ENCODE measurements at regions not wholly inside any gene's neighbourhood (a gene's known extent, or its start where the extent isn't known, plus 50 kb on each side); places are given as distances from the start of the nearest gene placed in this dataset.

- DNase-seq (ENCODE audit: low read depth), result no peak
Measured at GRCh38 chr4:138696058-138696457, 319.5 kb upstream of the NOCT start.

GRCh38 chr4:138693526-138693925 is 322.1 kb upstream of the NOCT start:
- no peak for DNase-seq (ENCODE audit: low read depth)

- DNase-seq (ENCODE audit: low read depth), result no peak
Measured at GRCh38 chr4:138692411-138692810, 323.2 kb upstream of the NOCT start.

GRCh38 chr4:138689593-138689992 is 326.0 kb upstream of the NOCT start:
- no peak for DNase-seq (ENCODE audit: low read depth)

DNA sequence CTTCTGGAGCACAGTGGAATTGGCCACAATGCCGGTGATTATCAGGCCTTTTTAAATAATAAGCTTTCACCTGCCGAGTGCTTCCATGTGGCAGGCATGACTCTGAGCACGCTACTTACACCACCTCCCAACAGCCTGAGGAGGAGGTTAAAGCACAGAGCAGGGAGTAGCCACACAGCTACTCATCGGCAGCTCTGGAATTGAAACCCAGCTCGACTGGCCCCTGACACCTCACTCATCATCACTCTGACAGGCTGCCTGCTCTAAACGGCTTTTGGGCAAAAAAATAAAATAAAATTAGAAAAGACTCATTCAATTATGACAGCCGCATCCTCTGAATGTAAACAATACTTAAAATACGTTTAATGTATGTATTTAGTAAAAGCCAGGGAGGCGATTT is 326.4 kb upstream of the NOCT start:
- DNase-seq (ENCODE audit: low read depth), result no peak

GRCh38 chr4:138688408-138689085 is 327.0 kb upstream of the NOCT start:
- DNase-seq (ENCODE audit: low read depth), result no peak

- DNase-seq (ENCODE audit: low read depth), result no peak
Measured at GRCh38 chr4:138686106-138686835, 329.3 kb upstream of the NOCT start.

DNA sequence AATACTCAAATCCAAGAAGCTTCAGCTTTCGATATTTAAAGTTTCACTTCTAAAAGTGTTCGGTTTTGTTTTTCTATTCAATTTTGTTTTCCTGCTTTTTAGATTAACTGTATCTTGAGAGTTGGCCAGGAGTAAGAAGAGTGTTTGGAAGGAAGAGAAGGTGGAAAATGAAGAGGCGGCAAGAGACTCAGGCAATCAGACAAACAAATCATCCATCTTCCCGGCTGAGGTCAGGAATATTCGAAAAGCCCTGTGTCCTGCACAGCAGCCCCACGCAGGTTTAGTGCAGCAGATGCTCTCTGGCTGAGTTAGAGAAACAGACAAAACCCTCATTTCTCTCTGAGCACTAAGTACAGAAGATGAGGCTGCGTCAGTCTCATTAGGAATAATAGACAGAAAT is 330.3 kb upstream of the NOCT start:
- no peak for DNase-seq (ENCODE audit: low read depth)

DNA sequence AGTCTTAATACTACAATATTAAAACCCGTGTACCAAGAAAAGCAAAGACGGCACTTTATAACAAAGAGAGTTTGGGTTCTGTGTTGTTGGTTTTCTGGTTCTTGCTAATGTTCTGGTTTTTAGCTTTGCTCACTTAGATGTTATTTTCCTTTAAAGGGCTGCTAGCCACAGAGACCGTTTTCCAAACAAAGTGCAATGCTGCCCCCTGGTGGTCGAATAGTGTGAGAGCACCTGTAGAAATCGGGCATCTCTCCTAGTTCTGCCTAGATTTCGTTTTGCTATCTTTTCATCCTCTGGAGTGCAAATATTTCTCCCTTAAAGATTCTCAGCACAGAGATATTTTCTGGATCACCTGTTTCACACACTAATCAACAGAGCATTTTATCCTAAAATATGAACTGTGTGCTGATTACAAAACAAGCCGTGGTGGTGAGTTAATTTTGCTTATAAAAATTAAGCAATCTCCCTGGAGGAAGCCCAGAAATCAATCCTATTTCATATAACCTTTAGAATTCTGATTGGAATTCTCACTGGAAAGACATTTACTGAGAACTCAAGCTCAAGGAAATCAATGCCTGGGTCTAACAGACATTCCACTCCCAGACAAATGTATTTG is 334.5 kb upstream of the NOCT start:
- peak; percentile 88 for DNase-seq (ENCODE audit: low read depth)

- no peak for DNase-seq (ENCODE audit: low read depth)
Measured at GRCh38 chr4:138680256-138680655, 335.3 kb upstream of the NOCT start.

DNA sequence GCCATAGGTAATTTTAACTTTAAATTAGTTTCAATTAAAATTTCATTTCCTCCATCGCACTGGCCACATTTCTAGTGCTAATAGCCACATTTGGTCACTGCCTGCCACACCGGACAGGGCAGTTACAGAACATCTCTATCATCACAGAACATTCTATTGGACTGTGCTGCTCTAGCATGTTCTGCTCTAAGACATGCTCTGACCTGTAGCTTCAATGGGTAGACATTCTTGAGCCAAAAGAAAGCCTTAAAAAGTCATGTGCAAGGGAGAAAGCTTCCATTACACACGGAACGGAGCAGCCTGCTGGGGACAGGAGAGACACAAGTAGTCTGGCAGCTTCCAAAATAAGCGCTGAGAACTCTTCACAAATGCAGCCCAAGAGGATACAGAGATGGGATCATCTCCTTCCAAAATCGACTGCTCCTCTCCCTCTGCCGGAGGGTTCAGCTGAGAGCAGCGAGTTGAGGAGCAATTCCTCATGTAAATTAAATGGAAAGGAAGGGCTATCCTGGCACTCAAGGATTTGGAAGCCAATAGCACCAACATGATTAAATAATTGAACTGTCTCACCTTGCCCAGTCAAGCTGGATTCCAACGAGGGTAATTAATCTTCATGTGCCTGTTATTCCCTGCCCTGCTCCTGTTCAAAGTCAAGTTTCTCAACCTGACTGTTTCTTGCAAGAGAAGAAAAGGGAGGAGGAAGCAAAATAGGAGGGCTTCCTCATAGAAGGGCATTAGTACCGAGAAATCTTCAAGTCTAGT is 336.4 kb upstream of the NOCT start:
- no peak for DNase-seq (ENCODE audit: low read depth)

- DNase-seq (ENCODE audit: low read depth), result peak; percentile 66
Measured at GRCh38 chr4:138677748-138678147, 337.8 kb upstream of the NOCT start.

- DNase-seq (ENCODE audit: low read depth), result no peak
Measured at GRCh38 chr4:138677212-138677611, 338.4 kb upstream of the NOCT start.

GRCh38 chr4:138675685-138676084 is 339.9 kb upstream of the NOCT start:
- DNase-seq (ENCODE audit: low read depth), result no peak

DNA sequence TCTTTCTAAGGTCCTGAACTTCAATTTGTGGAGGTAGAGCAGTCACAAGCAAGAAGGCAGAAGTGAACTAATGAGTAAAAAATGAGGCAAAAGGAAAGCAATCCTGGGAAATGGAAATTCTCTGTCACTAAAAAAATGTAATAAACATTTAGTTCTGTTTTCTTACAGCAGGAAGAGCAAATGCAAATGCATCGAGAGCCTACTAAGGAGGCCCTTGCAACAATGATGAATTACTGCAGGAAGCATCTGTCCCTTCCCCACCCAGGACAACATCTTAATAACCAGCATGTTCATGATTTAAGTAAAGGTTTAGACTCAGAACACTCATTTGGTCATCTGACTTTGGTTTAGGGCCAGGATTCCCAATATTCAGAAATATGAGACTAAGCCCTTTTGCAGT is 341.4 kb upstream of the NOCT start:
- DNase-seq (ENCODE audit: low read depth), result no peak

- DNase-seq (ENCODE audit: low read depth), result no peak
Measured at GRCh38 chr4:138673053-138673452, 342.5 kb upstream of the NOCT start.

DNA sequence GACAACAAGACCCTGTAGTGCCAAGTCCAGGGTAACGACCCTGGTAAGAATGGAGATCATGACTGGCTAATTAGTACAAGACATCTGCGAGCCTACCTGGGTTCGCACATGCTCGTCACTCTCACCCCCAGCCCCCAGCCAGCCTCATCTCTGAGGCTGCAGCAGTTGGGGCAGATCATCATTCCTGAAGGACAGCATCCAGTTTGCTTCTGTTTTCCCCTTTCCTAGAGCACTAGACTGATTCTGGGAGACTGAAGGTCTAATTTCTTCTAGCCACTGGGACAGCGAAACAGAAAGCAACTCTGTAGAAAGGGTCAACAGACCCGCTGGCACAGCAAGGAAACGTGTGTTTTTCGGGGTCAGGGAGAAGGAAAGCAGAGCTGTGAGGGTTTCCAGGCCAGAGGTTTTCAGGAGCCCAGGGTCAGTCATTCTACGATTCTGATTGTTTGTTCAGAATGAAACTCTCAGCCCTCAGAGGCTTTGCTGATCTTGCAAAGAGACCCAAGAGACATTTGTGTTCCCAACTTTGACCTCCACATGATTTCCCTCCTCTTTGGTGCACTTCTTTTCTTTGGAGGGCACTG is 343.1 kb upstream of the NOCT start:
- DNase-seq (ENCODE audit: low read depth), result no peak

- DNase-seq (ENCODE audit: low read depth), result no peak
Measured at GRCh38 chr4:138671606-138672084, 343.9 kb upstream of the NOCT start.

DNA sequence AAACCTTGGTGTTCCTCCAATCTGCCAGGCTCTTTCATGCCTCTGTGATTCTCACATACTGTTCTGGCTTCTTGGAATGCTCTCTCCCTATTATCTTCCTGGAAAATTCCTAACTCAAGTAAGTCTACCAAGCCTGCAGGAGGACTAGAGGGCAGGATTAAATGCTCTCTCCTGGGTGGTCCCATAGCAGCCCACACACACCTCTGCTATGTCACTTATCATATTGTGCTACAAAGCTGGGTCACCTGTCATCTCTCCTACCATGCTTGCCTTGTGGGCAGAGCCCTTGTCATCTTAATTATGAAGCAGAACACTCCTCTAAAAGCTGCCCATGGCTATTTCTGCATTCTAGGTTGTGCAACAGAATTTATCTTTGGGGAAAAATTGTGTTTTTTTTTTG is 344.5 kb upstream of the NOCT start:
- no peak for DNase-seq (ENCODE audit: low read depth)

DNA sequence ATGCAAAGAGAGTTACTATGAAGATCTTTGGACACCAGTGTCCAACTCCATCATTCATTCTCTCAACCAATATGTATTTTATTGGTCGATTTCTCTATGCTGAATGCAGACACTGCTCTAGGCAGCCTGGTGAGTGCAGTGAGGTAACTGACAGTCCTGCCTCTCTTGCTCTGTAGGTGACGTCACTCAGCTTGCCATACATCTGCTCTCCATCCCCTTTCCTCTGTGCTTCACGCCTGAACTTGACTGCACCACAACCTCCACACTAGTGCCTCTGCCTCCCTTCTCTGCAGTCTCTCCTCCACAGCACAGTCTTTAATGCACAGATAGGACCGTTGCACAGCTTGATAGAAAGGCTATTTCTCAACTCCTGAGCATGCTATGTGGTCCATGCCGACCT is 344.9 kb upstream of the NOCT start:
- DNase-seq (ENCODE audit: low read depth), result no peak
